AG10803 (cell line): ENCODE measurements at regions not wholly inside any gene's neighbourhood (a gene's known extent, or its start where the extent isn't known, plus 50 kb on each side); places are given as distances from the start of the nearest gene placed in this dataset.

Experiments
- DNase-seq: peaks from one replicate; pipeline ENCODE4 v3.0.0; 2010; ENCODE audit warnings: low read depth
- H3K4me3 ChIP-seq: 2 replicates; pipeline ENCODE4 v1.5.1; 2011; ENCODE audit warnings: mild to moderate bottlenecking, low read length, control low read depth
- CTCF ChIP-seq: conservative IDR thresholded peaks from 2 replicates; pipeline ENCODE4 v1.5.1; 2011; ENCODE audit warnings: mild to moderate bottlenecking, low read length, control low read depth, inconsistent platforms

DNA sequence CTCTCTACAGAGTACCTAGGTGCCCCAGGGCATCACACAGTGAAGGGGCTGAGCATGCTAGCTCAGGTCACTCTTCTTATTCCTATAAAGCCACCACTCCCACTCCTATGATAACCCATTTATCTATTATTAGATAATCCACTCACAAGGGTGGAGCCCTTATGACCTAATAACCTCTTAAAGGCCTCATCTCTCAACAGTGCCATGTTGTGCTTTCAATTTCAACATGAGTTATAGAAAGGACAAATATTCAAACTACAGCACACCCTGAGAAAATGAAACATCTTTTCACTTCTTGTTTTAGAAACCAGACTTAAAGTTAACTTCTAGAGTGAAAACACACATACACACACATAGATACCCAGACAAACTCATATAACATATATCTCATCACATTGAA, 1494.9 kb upstream of the MIR17HG start:
- TF ChIP-seq CTCF, result no peak
- DNase-seq, result no peak
- no peak overlapping the region for H3K4me3 ChIP-seq

GRCh38 chr13:89856512-89856911, 1491.0 kb upstream of the MIR17HG start:
- TF ChIP-seq CTCF, result no peak
- no peak overlapping the region for H3K4me3 ChIP-seq
- DNase-seq, result no peak

DNA sequence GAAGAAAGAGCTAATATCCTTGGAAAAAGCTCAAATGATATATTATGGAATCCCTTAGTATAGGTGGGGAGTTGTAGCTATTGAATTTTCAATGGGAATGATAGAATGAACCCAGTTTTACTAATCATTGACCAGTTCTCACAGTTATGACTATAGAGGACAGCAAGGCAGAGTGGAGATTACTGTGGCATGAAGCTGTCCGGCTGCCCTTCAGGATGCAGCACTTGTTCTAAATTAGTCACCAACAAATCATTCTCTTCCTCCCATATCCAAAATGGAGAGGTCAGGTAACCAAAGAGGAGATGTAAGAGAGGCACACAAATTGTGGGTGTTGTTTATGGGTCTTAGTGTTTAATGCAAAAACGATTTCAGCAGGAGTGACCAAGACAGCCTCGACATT, 1490.0 kb upstream of the MIR17HG start:
- H3K4me3 ChIP-seq, result no peak overlapping the region
- no peak for DNase-seq
- no peak for TF ChIP-seq CTCF

DNA sequence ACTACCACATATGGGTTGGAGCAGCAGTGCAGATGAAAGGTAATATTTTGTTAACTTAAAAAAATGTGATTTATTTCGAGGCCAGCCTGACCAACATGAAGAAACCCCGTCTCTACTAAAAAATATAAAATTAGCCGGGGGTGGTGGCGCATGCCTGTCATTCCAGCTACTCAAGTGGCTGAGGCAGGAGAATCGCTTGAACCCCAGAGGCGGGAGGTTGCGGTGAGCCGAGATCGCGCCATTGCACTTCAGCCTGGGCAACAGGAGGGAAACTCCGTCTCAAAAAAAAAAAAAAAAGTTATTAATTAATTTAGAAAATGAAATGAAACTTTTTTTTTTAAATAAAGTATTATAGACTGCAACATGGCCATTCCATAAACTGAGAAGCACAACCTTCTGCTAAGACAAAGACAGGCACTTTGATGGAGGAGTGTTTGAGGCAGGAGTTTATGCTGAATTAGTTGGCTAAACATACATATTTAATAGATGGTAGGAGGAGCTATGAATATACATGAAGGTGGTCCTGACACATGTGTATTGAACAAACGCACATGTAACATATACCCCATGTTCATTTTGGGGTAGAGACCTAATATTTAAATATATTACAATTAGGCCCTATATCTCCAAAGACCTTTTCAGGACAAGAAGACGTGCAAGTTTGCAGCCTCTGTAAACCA, 1485.3 kb upstream of the MIR17HG start:
- H3K4me3 ChIP-seq, result no peak overlapping the region
- no peak for DNase-seq
- no peak for TF ChIP-seq CTCF

GRCh38 chr13:89862691-89863036, 1484.8 kb upstream of the MIR17HG start:
- DNase-seq, result no peak
- no peak for TF ChIP-seq CTCF

GRCh38 chr13:89865164-89866064, 1482.1 kb upstream of the MIR17HG start:
- TF ChIP-seq CTCF, result no peak
- DNase-seq, result no peak
- no peak overlapping the region for H3K4me3 ChIP-seq

More at GRCh38 chr13:89862691-89863036, 1484.8 kb upstream of the MIR17HG start:
- H3K4me3 ChIP-seq, result no peak overlapping the region

DNA sequence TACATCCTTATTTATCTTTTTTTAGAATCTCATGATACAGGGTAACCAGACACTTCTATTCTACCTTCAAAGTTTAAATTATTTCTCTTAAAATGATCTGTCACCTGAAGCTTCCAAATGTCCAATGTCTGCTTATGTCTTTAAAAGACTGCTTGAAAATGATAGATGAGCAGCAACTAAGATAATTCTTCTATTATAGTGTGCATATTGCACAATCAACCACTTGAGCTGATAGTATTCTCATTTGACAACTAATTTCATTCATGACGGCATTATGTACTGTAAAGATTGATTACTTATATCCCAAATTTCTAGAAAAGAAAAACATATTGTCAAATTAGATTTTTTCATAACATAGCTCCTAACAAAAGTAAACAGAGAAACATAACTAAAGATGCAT, 1478.2 kb upstream of the MIR17HG start:
- H3K4me3 ChIP-seq, result no peak overlapping the region
- DNase-seq, result no peak
- no peak for TF ChIP-seq CTCF
